ENCODE measurements at regions not wholly inside any gene's neighbourhood (a gene's known extent, or its start where the extent isn't known, plus 50 kb on each side); places are given as distances from the start of the nearest gene placed in this dataset.
A peak's percentile ranks its signal among the peaks of the same experiment; 100 is the strongest.

DNA sequence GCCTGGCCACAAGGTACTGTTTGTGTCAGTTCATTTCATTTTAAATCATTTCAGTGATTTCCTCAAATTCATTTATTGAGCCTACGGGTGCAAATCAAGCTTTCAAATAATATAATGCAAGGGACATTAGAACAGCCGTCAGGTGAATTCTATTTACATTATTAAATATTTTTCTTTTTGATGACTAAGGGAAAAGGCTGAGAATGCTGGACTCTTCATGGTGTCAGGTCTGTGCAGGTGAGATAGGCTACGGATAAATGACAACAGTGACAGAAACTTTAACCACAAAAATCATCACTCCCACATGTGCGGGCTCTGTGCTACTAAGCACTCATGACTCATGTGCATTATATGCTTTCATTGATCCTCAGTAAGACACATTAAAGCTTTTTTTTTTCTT, 149.2 kb upstream of the ZNF716 start:
- H3K9ac ChIP-seq (ENCODE audit: low read length): no peak overlapping the region
- no peaks in the 10 kb centered on the region for H4K20me1 ChIP-seq (ENCODE audit: insufficient read depth, low read length)
- no peaks in the 10 kb centered on the region for H3K36me3 ChIP-seq (replicated peaks; ENCODE audit: low read depth, low read length)
- H3K79me2 ChIP-seq (ENCODE audit: low read length): no peaks in the 10 kb centered on the region
- H3K4me2 ChIP-seq (ENCODE audit: low read length): no peak overlapping the region
- no peaks in the 10 kb centered on the region for H3K27me3 ChIP-seq (ENCODE audit: low read depth, low read length)
- no peak overlapping the region for H2AFZ ChIP-seq (ENCODE audit: low read depth, low read length)
- H3K9me3 ChIP-seq (ENCODE audit: insufficient read depth, low read length): no peaks in the 10 kb centered on the region
- no peak for TF ChIP-seq EZH2phosphoT487 (IDR thresholded peaks at IDR 0.05; ENCODE audit: low read depth)
- TF ChIP-seq, protein P1, sequence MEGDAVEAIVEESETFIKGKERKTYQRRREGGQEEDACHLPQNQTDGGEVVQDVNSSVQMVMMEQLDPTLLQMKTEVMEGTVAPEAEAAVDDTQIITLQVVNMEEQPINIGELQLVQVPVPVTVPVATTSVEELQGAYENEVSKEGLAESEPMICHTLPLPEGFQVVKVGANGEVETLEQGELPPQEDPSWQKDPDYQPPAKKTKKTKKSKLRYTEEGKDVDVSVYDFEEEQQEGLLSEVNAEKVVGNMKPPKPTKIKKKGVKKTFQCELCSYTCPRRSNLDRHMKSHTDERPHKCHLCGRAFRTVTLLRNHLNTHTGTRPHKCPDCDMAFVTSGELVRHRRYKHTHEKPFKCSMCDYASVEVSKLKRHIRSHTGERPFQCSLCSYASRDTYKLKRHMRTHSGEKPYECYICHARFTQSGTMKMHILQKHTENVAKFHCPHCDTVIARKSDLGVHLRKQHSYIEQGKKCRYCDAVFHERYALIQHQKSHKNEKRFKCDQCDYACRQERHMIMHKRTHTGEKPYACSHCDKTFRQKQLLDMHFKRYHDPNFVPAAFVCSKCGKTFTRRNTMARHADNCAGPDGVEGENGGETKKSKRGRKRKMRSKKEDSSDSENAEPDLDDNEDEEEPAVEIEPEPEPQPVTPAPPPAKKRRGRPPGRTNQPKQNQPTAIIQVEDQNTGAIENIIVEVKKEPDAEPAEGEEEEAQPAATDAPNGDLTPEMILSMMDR (IDR thresholded peaks at IDR 0.05; ENCODE audit: low read depth, low read length): no peak
- H3K27ac ChIP-seq (ENCODE audit: low read length): no peak overlapping the region
- H3K4me3 ChIP-seq (ENCODE audit: low read length): no peak overlapping the region
- H3K4me1 ChIP-seq (ENCODE audit: low read length): no peaks in the 10 kb centered on the region

DNA sequence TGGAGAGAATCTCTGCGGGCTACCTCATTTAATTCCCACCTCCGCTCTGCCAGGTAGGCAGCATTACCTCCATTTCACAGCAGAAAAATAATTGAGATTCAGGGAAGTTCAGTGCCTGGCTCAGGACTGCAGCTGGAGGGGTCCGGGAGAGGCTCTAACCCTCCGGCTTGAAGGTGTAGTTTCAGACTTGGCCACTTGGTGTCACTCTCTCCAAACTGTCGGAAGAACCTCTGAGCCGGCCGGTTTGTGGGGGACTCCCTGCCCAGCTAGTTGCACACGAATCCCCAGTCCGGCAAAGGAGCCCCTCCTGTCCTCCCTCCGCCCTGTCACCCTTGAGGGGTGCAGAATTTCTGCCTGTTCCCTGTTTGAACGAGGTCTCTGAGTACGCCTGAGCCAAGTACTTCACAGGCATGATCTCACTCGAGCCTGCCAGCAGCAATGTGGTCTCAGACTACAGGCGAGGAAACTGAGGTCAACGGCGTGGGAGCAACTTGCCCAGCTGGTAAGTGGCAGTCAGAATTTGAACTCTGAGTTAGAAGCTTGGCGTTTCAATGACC, 144.7 kb upstream of the ZNF716 start:
- H3K4me1 ChIP-seq (ENCODE audit: low read length): no peaks in the 10 kb centered on the region
- H3K79me2 ChIP-seq (ENCODE audit: low read length): no peaks in the 10 kb centered on the region
- no peaks in the 10 kb centered on the region for H4K20me1 ChIP-seq (ENCODE audit: insufficient read depth, low read length)
- no peak overlapping the region for H3K9ac ChIP-seq (ENCODE audit: low read length)
- H3K4me2 ChIP-seq (ENCODE audit: low read length): no peak overlapping the region
- H3K27me3 ChIP-seq (ENCODE audit: low read depth, low read length): no peaks in the 10 kb centered on the region
- H3K36me3 ChIP-seq (replicated peaks; ENCODE audit: low read depth, low read length): no peaks in the 10 kb centered on the region
- H2AFZ ChIP-seq (ENCODE audit: low read depth, low read length): no peak overlapping the region
- no peaks in the 10 kb centered on the region for H3K9me3 ChIP-seq (ENCODE audit: insufficient read depth, low read length)
- H3K4me3 ChIP-seq (ENCODE audit: low read length): no peak overlapping the region
- no peak for TF ChIP-seq EZH2phosphoT487 (IDR thresholded peaks at IDR 0.05; ENCODE audit: low read depth)
- TF ChIP-seq, protein P1 (IDR thresholded peaks at IDR 0.05; ENCODE audit: low read depth, low read length): peak; percentile 26
- H3K27ac ChIP-seq (ENCODE audit: low read length): no peak overlapping the region

DNA sequence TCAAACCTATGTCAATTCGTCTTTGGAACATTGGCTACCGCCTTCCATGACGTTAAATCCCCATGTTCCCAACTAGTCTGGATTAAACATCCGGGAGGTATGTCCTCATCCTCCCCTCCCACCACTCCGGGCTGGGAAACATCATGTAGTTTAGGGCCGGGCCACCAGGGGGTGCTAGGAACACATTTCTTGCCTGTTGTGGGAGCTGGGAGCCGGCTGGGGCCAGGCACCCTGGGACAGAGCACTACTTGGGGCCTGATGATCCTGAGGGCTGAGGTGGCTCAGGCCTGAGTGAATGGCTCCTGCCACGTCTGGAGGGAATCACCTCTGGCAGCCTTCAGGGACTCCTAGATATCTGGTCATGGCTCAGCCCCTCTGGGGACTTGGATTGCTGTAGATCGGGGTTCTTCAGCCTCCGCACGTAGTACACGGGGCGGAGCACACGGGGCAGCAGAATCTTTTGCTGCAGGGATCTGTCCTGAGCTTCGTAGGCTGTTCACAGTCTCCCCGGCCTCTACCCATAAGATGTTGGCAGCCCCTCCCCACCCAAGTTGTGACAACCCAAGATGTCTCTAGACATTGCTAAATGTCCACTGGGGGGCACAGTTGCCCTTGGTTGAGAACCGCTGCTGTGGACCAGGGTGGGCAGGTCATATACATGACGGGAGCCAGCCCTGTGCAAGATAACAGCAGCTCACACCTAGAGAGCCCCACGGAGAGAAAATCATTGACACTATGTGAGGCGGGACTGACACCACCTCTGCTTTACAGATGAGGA, 141.2 kb upstream of the ZNF716 start:
- Histone ChIP-seq H2AFZ (ENCODE audit: low read depth, low read length) (no peak overlapping the region), H3K79me2 (ENCODE audit: low read length) (no peaks in the 10 kb centered on the region), H3K4me1 (ENCODE audit: low read length) (no peaks in the 10 kb centered on the region), H3K4me3 (ENCODE audit: low read length) (no peak overlapping the region), H3K36me3 (replicated peaks; ENCODE audit: low read depth, low read length) (no peaks in the 10 kb centered on the region), H4K20me1 (ENCODE audit: insufficient read depth, low read length) (no peaks in the 10 kb centered on the region), H3K9ac (ENCODE audit: low read length) (no peak overlapping the region), H3K4me2 (ENCODE audit: low read length) (no peak overlapping the region), H3K27ac (ENCODE audit: low read length) (no peak overlapping the region), H3K9me3 (ENCODE audit: insufficient read depth, low read length) (no peaks in the 10 kb centered on the region), H3K27me3 (ENCODE audit: low read depth, low read length) (no peaks in the 10 kb centered on the region)
- TF ChIP-seq, protein P1 (IDR thresholded peaks at IDR 0.05; ENCODE audit: low read depth, low read length): peak; percentile 24
- TF ChIP-seq EZH2phosphoT487 (IDR thresholded peaks at IDR 0.05; ENCODE audit: low read depth): no peak

DNA sequence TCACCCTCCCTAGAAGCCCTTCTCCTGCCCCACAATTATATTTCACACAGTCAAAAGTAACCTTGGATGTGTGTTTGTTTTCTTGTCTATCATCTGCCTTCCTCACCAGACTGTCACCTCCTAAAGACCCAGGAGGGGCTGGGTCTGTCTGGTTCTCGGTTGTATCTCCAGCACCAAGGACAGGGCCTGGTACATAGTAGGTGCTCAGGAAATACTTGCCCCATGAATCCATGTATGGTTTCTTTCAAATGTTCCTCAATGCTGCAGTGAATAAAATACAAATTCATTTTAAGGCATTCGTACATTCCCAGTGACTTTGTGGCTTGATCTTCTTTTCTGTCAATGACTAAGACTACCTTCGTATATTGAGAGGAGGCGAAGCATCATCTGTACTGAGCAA, 122.9 kb upstream of the ZNF716 start:
- H3K27ac ChIP-seq (ENCODE audit: low read length): no peak overlapping the region
- no peak overlapping the region for H3K9ac ChIP-seq (ENCODE audit: low read length)
- H3K9me3 ChIP-seq (ENCODE audit: insufficient read depth, low read length): no peaks in the 10 kb centered on the region
- H3K4me1 ChIP-seq (ENCODE audit: low read length): no peaks in the 10 kb centered on the region
- H2AFZ ChIP-seq (ENCODE audit: low read depth, low read length): no peak overlapping the region
- TF ChIP-seq, protein P1 (IDR thresholded peaks at IDR 0.05; ENCODE audit: low read depth, low read length): no peak
- TF ChIP-seq EZH2phosphoT487 (IDR thresholded peaks at IDR 0.05; ENCODE audit: low read depth): no peak
- H4K20me1 ChIP-seq (ENCODE audit: insufficient read depth, low read length): no peaks in the 10 kb centered on the region
- H3K27me3 ChIP-seq (ENCODE audit: low read depth, low read length): no peaks in the 10 kb centered on the region
- no peak overlapping the region for H3K4me3 ChIP-seq (ENCODE audit: low read length)
- no peaks in the 10 kb centered on the region for H3K36me3 ChIP-seq (replicated peaks; ENCODE audit: low read depth, low read length)
- H3K4me2 ChIP-seq (ENCODE audit: low read length): no peak overlapping the region
- H3K79me2 ChIP-seq (ENCODE audit: low read length): no peaks in the 10 kb centered on the region

Data from OCI-LY3 (cell line).